ENCODE measurements at regions not wholly inside any gene's neighbourhood (a gene's known extent, or its start where the extent isn't known, plus 50 kb on each side); places are given as distances from the start of the nearest gene placed in this dataset.

DNA sequence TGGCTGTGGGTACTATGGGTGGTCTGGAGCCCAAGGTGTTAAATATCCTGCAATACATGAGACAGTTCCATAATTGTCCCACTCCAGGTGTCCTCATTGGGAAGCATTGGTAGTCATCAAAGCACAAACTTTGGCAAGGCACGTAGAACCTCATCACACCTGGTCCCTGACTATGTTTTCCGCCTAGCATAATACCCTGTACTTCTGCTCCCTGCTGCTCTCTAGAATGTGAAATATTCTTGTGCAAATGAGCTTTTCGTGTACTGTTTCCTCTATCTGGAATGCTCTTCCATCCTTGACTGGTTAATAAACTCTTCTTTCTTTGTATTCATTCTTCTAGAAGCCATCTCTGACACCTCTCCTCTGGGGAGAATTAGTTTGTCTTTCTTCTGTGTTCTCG, 103.2 kb downstream of the EBLN2 start:
- 84 to 92% (median 89%) methylated on average over 4 of the region's 4 CpGs for whole genome bisulfite sequencing, 5 donors
- intact Hi-C loops (cut with DNase I; ENCODE audit: low total_unique reads) = no loop called here
- no peaks in the 10 kb centered on the region for H3K36me3 ChIP-seq
- no peaks in the 10 kb centered on the region for H3K4me1 ChIP-seq
- no peak overlapping the region for H3K4me3 ChIP-seq
- no peak overlapping the region for H3K27ac ChIP-seq
- H3K27me3 ChIP-seq (replicated peaks in 1 of 7) = no peaks in the 10 kb centered on the region
- peaks cover 0 to 6% (median 0%) of the 10 kb centered on the region in 8 donors for H3K9me3 ChIP-seq
- DNase-seq = no peak
- TF ChIP-seq, protein P1, sequence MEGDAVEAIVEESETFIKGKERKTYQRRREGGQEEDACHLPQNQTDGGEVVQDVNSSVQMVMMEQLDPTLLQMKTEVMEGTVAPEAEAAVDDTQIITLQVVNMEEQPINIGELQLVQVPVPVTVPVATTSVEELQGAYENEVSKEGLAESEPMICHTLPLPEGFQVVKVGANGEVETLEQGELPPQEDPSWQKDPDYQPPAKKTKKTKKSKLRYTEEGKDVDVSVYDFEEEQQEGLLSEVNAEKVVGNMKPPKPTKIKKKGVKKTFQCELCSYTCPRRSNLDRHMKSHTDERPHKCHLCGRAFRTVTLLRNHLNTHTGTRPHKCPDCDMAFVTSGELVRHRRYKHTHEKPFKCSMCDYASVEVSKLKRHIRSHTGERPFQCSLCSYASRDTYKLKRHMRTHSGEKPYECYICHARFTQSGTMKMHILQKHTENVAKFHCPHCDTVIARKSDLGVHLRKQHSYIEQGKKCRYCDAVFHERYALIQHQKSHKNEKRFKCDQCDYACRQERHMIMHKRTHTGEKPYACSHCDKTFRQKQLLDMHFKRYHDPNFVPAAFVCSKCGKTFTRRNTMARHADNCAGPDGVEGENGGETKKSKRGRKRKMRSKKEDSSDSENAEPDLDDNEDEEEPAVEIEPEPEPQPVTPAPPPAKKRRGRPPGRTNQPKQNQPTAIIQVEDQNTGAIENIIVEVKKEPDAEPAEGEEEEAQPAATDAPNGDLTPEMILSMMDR (IDR thresholded peaks at IDR 0.05 in 8 of 11, conservative IDR thresholded peaks at IDR 0.05 in 3 of 11) = no peak
- TF ChIP-seq POLR2A (IDR thresholded peaks at IDR 0.05) = no peak

DNA sequence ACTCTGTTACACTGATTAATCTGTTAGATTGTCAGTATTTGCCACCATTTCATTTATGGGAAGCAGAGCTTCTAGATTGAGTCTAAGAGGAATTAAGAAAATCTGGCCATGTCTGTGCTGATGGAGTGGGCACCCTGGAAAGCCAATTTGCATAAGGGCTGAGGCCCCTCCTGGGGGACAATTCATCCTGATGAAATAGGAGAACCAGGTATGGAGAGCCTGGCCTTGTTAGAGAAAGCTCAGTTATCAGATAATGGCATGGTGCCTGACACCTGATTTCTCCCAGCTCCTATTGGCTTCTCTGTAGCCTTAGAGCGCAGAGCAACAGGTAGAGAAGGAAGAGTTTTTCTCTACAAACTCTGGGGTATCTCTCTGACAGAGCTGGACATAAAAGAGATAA, 114.2 kb downstream of the EBLN2 start:
- H3K36me3 ChIP-seq = no peaks in the 10 kb centered on the region
- H3K4me1 ChIP-seq = no peaks in the 10 kb centered on the region
- no peak for TF ChIP-seq POLR2AphosphoS5 (IDR thresholded peaks at IDR 0.05)
- TF ChIP-seq POLR2A (IDR thresholded peaks at IDR 0.05) = no peak
- TF ChIP-seq, protein P1 (IDR thresholded peaks at IDR 0.05 in 8 of 11, conservative IDR thresholded peaks at IDR 0.05 in 3 of 11) = no peak
- intact Hi-C loops (cut with DNase I; ENCODE audit: low total_unique reads) = no loop called here
- 79 to 100% (median 93%) methylated on average over 1 of the region's 1 CpG for WGBS, 5 donors
- no peak overlapping the region for H3K4me3 ChIP-seq
- H3K9me3 ChIP-seq = no peaks in the 10 kb centered on the region
- no peak for DNase-seq
- no peaks in the 10 kb centered on the region for H3K27me3 ChIP-seq (replicated peaks in 1 of 7)
- no peak overlapping the region for H3K27ac ChIP-seq

DNA sequence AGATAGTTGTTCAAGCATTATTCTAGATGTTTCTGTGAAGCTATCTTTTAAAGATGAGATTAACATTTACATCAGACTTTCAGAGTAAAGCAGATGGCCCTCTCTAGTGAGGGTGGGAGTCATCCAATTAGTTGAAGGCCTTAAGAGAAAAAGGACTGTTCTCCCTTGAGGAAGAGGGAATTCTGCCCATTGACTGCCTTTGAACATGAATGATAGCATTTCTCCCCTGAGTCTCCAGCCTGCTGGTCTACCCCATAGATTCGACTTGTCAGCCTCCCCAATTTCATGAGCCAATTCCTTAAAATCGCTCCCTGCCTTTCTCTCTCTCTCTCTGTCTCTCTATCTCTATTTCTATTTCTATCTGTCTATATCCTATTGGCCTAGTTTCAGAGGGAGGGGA, 115.5 kb downstream of the EBLN2 start:
- intact Hi-C loops (cut with DNase I; ENCODE audit: low total_unique reads) = no loop called here
- Histone ChIP-seq H3K9me3 (no peaks in the 10 kb centered on the region), H3K27ac (no peak overlapping the region), H3K4me3 (no peak overlapping the region), H3K36me3 (no peaks in the 10 kb centered on the region), H3K4me1 (no peaks in the 10 kb centered on the region), H3K27me3 (replicated peaks in 1 of 7) (no peaks in the 10 kb centered on the region)
- WGBS, 5 donors = 80 to 90% (median 85%) methylated on average over 2 of the region's 2 CpGs
- DNase-seq = no peak
- TF ChIP-seq POLR2A (IDR thresholded peaks at IDR 0.05) (no peak), POLR2AphosphoS5 (IDR thresholded peaks at IDR 0.05) (no peak)
- TF ChIP-seq, protein P1 (IDR thresholded peaks at IDR 0.05 in 8 of 11, conservative IDR thresholded peaks at IDR 0.05 in 3 of 11) = no peak

DNA sequence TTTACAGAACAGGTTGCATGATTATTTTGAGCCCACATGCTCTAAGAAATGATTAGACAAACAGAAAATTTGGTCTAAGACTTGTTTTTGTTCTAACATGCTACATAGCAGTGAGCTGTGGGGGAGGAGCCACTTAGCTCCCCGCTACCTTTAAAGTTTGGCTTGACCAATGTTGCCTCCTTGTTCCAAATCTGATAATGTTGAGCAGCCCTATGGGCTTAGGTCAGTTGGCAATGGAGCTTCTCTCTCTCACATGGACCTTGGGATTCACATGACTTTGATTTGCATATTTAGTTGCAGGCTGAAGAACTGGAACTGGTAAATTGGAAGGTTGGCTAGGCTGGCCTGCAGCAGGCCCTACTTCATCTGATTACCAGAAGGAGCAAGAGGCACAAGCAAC, 116.4 kb downstream of the EBLN2 start:
- no peaks in the 10 kb centered on the region for H3K36me3 ChIP-seq
- H3K27me3 ChIP-seq (replicated peaks in 1 of 7) = no peaks in the 10 kb centered on the region
- WGBS, 5 donors = 83 to 96% (median 89%) methylated on average over 1 of the region's 1 CpG
- no peak for DNase-seq
- intact Hi-C loops (cut with DNase I; ENCODE audit: low total_unique reads) = no loop called here
- H3K9me3 ChIP-seq = no peaks in the 10 kb centered on the region
- H3K27ac ChIP-seq = no peak overlapping the region
- TF ChIP-seq POLR2A (IDR thresholded peaks at IDR 0.05) (no peak), POLR2AphosphoS5 (IDR thresholded peaks at IDR 0.05) (no peak)
- TF ChIP-seq, protein P1 (IDR thresholded peaks at IDR 0.05 in 8 of 11, conservative IDR thresholded peaks at IDR 0.05 in 3 of 11) = no peak
- H3K4me3 ChIP-seq = no peak overlapping the region
- H3K4me1 ChIP-seq = no peaks in the 10 kb centered on the region
